NCI-H345 (cell line): ENCODE measurements at regions not wholly inside any gene's neighbourhood (a gene's known extent, or its start where the extent isn't known, plus 50 kb on each side); places are given as distances from the start of the nearest gene placed in this dataset.
A peak's percentile ranks its signal among the peaks of the same experiment; 100 is the strongest.

Experiments used
- DNase-seq: peaks from one replicate; lab custom pipeline; 2025; lab: John Stamatoyannopoulos, UW

DNA sequence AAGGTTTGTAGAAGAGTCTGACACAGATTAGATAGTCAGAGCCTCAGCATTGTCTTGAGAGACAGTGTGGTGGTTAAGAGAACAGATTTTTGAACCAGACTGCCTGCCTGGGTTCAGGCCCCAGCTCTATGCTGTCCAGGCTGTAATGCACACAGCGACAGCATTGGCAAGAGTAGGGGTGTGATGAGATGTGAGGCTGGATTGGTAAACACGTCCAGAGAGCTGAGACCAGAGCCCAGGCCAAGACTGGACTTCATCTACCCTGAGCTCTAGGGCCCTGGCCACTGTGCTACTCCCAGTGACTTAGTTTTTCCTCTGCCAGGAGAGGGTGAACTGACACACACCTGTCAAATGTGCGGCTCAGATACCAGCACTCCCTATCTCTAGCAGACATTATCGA is 360.4 kb downstream of the RPS24 start:
- DNase-seq: no peak

DNA sequence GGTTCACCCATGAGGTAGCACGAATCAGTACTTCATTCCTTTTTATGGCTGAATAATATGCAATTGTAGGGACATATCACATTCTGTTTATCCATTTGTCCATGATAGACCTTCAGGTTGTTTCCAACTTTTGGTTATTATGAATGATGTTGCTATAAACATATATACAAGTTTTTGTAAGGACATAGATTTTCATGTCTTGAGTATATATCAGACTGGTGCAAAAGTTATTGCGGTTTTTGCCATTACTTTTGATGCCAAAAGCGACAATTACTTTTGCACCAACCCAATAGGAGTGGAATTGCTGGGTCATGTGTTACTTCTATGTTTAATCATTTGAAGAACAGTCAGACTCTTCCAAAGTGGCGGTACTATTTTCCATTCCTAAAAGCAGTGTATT is 361.5 kb downstream of the RPS24 start:
- DNase-seq: no peak

DNA sequence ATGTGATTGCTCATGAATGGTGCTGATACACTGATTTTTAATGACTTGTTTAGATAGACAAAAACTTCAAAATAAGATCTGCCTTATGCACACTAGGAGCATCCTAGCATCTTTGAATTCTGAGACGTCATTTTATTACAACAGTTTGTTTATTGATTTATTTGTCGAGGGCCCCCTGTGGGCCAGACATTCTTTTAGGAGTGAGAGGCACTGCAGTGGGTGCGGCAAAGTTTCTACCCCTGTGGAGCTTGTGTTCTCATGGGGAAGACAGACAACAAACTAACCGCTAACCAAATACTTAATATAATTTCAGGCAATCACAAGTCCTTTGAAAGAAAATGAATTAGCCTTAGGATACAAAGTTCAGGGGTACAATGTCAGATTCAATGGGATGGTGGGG is 363.1 kb downstream of the RPS24 start:
- no peak for DNase-seq

DNA sequence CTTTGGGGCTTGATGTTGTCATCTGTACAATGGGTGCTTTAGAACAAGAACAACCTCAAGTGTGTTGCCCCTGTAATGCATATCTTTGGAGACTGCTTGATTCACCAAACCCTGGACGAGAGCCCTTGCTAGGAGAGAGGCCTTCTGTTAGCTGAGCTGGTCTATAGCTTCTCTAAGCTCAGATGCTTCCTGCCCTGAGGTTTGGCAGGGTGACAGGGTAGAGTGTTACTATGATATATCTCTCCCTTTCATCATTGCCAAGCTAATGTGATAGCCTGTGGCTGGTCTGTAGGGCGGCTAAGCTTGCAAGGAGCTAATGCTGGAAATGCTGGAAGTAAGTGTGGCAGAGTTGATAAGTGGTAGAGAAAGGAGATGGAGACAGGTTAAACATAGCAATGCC is 364.1 kb downstream of the RPS24 start:
- DNase-seq: no peak

DNA sequence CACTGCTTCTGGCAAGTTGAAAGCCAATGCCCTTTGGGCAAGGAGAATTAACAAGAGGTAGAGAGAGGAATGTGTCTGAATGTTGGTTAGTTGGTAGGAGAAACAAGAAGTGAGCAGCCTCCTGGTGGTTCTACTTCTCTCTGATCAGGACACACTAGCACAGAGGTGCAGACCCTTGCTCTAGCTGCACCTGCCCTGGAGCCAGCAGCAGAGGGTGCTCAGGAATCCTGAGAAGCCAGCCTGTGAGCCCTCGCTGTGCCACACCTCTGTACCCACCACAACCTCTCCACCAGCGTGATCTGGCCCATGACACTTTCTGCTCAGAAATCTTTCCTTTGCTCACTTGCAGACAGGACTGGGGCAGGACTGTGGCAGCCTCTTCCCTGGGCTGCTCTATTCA is 364.7 kb downstream of the RPS24 start:
- no peak for DNase-seq

DNA sequence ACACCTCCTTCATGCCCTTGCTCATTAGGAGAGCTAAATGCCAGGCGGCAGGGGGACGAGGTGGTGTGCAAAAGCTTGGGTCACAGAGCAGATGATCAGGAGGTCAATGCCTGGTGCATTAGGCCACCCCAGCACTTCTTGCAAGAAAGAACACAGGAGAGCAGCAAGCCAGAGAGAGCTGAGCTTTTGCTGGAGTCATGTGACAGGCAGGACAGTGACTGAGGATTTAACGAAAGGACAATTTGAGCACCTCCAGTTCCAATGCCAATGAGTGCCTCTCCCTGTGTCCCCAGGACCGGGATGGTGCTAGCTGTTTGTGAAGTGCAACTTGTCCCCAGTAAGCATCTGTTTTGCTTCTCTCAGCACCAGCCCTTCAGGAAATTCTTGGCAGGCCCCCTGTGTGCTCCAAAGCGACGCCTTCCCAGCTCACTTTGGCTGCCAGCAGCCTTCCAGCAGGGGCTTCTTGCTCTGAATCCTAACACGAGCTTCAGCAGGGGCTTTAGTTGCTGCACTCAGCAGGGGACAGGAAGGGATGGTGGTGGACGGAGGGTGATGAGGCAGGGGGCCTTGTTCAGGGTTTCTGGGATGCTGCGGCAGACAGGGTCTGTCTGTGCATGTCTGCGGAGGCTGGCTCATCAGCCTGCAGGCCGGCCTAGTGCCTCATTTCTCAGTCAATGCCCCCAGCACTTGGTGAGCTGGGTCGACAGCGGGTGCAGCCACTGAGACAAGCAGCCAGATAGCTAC is 368.1 kb downstream of the RPS24 start:
- no peak for DNase-seq

DNA sequence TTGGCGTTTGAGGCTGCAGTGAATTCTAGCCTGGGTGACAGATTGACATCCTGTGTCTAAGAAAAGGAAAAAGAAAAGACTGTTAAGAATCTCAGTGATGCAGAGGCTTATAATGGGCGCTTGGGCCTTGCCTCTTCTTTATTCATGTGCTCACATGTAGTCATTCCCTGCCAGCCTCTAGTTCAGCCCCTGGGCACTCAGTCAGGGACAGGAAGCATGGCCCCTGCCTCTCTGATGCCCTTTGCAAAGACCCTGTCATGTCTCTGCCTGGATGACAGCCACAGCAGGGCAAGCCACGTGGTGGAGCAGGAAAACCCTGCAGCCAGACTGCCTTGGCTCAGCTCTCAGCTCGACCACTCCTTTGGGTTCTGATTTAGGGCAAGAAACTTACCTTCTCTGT is 368.9 kb downstream of the RPS24 start:
- no peak for DNase-seq

DNA sequence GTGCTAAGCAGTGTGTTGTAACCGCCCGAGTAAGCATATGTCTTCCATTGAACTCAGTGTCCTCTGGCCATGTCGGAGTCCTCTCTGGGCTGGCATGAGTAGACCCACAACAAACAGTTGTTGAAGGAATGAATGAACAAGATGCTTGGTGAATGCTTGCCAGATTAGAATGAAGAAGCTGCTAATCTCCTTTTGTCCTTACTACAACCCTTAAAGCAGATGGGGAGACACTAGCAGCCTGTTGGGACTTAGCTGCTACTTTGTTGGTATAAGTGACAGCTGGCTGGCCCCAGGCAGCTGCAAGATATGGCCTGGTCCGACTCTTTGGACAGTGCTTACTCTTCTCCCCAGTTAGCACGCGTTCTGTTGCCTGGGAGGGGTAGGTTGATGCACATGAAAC is 370.1 kb downstream of the RPS24 start:
- DNase-seq: no peak

DNA sequence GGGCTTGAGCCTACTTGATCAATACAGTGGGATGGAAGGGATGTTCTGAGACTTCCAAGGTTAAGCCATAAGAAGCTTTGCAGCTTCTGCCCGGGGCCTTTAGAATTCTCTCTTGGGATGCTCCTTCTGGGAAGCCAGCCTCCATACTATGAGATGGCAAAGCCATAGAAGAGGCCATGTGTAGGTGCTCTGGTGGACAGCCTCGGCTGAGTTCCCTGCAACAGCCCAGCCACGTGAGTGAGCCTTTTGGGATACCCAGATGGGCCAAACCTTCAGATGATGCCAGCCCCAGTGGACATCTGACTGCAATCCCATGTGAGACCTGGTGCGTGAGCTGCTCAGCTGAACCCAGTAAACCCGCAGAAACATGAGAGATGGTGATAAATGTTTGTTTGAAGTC is 370.6 kb downstream of the RPS24 start:
- no peak for DNase-seq

DNA sequence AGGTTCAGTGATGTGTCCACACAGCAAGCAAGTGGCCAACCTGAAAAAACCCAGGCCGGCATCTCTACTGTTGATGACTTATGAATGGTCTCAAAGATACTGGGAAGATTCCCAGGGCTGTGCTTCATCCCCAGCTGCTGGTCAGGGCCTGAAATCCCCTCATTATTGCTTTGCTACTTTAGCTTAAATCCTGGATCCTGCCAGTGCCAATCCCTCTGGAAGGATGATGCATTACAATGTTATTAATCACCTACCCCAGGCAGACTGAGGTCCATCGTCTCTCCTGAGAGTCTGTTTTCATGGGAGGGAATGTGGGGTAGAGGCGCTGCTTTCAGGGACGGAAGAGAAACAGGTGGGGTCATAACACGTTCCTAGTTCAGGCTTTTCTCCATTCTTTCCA is 371.6 kb downstream of the RPS24 start:
- no peak for DNase-seq

DNA sequence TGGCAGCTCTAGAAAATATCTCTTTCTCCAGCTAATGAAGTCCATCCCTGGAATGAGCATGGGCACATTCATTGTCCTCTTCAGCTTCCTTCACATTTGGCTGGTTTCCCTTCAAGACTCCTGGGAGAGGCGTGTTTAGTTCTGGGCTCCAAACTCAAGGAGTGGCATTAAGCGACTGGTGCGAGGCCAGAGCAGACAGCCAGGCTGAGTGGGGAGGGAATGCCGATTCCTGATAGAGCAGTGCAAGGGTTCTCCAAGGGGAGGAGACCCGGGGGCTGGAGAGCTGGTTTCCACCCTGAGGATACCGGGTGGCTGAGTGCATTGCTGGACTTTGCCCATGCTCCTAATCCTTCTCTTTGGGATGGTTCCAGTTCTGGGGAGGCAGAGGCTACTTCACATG is 372.1 kb downstream of the RPS24 start:
- DNase-seq: no peak

DNA sequence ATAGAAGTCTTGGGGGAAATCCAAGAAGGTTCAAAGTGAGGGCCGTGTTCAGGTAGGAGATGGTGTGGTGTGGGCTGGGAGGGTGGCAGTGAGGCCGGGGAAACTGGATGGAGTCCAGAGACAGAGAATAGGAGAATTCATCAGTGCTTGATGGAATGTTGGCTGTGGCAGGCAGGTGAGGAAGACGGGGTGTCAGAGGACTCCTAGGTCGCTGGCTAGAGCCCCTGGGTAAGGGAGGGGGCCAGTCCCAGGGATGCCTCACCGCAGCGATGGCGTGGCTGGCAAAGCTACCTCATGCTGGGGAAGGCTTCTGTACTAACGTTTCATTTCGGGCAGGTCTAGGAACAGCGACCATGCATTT is 373.0 kb downstream of the RPS24 start:
- DNase-seq: no peak

DNA sequence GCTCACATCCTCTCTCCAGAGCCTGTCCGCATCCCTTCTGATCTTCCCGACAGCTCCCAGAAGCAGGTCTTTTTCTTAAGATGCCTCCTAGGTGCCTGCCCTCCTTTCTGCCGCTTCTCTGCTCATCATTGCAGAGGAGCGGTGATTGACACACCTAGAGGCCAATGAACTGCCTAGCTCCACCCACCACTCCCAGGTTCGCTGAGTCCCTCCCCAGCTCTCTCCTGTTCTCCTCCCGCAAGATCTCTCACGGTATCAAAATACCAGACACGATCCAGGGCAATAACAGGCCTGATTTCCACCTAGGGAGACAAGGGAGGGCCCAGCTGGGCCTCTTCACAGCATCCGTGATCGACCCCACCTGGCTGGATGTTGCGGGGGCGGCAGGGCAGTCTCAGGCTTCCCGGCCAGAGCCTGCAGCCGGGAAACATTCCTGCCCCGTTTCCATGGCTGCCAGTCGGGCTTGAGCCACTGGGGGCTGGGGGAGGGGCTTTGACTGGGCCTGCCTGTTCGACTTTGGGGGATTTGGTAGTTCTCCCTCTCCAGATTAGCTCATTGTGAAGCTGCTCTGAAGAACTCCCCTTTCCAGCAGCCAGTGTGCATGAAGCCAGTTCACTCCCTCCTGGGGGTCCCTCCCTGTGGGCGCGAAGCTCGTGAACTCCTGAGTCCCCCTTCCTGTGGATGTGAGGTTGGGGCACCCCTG is 373.5 kb downstream of the RPS24 start:
- DNase-seq: peak; percentile 70

DNA sequence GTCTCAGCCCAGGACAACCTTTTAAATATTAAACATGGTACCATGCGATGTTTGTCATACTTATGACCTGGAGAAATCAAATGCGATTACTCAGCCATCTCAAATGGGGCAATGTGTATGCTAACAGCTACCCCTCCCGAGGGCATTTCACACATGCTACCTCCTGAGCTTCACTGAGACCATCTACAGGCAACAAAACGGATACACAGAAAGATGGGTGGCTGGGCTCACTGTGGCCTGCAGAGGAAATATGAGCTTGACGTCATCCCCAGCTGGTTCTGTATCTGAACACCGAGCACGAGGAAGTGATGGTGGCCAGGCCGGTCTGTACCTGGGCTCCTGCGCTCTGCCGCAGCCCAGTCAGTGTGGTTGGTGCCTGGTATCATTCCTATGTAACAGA is 374.3 kb downstream of the RPS24 start:
- no peak for DNase-seq

DNA sequence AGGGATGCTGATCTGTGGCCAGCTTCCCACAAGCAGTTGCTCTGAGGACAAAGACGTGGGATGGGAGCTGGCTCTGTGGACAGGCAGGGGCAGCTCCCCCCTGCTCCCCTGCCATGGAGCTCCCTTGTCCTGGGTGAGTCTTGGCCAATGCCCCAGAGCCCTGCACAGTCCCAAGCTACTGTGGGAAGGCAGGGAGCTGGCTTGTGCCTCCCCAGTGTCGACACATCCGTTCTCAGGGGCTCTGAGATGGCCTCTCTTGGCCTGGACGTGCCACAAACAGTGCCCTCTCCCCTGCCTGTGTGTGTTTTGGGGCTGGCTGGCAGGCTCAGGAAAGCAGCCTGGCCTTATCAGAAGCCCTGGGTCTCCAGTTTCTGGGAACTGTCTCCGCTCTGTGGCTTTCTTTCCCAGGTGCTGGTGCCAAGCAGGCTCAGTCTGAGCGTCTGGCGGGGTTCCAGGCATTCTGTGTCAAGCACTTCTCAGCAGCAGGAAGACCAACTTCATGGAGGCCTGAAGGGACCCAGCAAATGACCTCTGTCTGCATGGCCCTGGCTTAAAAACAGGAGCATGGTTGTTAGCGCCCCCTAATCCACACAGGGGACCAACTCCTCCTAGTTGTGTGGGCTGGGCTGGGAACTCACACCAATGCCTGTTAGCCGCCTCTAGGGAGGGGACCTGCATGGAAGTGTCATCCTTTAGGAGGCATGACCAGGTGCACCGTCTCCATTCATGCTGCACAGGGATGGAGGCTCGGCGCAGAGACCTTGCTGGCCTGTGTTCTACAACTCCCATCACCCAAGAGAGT is 375.2 kb downstream of the RPS24 start:
- peak; percentile 68 for DNase-seq

DNA sequence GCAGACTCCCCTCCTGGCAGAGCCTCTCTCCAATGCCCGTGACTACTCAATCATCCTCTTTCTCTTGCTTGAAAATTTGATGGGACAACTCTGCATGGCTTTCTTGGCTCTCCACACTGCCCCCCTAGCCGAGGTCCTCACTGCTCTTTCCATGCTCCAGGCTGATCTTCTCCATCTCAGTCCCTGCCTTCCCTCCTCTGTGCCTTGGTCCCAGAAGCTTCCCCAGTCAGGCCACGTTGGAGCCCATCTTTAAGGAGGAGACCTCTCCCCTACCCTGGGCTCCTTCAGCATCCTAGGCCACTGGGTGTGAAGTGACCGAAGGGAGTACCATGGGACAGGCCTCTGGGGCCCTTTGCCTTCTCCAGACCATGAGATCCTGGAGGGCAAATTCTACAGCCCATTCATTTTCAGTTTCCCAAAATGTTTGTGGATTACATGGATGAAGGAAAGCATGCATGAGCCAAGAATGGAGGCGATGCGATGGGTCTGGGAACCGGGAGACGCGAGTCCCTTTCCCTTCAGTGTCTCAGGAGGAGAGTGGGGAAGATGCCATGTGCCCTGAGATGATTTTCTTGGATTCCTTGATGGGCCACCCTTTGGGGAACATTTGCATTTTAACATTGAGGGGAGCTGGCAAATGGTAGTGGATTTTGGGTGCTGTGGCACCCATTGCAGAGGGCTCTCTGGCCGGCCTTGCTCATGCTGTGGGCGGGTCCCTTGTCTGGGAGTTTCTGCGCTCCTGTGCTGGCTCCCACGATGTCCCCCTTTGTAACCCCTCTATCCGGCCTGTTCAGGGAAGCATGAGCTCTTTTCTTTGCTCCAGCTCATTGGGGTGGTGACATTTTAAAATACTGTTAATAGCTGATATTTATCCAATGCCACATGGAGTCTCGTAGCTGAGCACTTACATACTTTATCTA is 376.6 kb downstream of the RPS24 start:
- no peak for DNase-seq

DNA sequence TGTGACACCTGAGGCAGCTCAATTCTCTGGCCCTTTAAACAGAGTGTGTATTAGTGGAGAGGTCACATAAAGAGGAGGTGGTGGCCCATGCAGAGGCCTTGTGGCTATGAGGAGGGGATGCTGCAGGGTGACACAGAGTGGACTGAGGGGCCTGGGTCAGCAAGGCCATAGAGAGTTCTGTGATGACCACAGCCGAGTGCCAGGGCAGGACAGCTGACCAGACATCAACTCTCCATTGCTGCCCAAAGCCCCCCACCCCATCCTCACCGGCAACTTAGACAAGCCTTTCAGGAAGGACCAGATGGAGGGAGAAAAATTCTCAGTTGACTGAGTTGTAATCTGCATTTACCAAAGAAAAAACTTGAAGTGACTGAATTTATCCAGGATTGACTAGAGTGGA is 378.1 kb downstream of the RPS24 start:
- DNase-seq: no peak

DNA sequence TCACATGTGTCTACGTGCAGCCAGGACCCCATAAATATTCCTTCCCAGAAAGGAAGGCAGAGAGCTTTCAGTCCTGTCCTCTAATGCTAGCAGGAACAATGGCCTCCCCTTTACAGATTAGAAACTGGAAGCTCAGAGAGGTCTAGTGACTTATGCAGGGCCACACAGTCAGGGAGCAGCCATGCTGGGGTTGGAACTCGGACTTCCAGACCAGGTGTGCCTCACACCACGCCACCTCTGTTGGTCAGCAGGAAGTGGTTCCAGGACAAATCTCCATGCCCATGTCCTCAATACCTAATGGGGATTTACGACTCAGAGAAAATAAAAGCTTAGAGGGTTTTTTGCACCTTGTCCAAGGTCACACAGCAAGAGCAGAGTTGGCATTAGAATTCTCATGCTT is 378.9 kb downstream of the RPS24 start:
- no peak for DNase-seq

DNA sequence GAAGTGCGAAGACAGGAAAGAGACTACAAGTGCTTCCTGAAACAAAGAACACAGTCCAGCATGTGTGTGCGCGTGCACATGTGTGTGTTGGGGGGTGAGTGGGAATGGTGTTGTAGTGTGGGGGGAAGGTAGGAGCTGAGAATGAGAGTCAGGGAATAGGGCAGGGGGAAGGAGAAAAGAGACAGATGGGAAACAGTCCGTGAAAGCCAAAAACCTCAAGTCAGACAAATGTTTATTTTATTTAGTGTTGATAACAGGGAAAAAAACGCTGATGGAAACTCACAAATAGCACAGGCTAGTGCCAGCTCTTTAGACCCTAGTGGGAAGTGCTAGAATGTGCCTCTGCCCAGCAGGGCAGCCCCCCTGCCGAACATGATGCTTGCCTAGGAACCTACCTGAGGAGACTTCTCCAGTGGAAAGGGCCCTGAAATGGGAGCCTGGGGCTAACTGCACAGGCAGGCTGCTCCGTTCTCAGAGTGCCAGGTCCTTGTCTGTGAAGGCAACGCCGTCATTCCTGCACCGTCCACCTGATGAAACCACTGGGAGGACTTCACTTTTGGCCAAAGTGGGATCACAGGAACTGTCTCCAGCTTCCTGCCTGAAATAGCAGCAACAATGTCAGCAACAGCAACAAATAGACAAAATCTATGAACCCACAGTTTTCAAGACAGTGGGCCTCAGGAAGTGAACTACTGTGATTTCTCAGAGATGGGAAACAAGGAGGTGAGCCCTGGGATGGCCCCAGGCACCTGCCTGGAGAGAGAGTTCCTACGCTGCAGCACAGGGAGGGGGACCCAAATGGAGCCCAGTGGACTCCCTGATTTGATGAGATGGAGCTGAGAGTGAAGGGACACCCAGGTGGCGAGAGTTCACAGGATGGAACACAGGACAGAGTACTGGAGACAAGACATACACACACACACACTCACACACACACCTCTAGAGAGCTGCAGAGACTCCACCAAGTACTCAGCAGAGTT is 379.7 kb downstream of the RPS24 start:
- no peak for DNase-seq

DNA sequence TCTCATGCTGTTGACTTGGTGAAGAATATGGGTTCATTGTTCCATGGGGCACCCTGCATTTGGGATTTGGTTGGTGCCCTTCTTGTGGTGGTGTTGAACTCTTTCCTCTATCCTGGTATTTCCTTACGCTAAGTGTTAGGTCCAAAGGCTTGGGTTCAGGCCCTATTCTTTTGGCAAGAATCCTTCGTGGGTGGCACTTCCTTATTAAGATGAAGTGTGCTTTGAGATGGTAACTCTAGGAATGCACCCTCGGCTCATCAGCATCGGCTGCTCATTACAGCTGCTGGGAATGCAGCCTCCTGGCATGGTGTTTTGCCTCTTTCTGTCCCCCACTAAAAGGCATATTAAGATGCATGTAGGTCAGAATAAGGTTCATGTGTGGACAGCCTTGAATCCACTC is 380.7 kb downstream of the RPS24 start:
- no peak for DNase-seq

DNA sequence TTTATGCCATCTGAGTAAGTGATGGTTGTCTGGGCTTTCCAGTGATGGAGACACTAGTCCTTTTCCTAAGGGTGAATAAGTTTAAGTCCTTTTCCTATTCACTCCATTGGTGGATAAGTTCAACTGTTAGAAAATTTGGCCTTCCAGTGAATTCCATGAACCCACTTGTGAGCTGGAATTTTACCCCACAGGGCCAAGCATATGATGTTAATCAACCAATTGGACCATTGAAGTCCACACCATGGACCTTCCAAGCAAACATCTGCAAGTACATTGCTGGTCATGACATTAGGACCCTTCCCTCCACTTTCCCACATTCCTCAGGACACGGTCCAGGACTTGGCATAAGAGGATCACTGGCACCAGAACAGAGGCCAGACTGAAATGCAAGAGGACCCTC is 381.4 kb downstream of the RPS24 start:
- DNase-seq: no peak
